HG02571 (cell line): ENCODE measurements at regions not wholly inside any gene's neighbourhood (a gene's known extent, or its start where the extent isn't known, plus 50 kb on each side); places are given as distances from the start of the nearest gene placed in this dataset.
A peak's percentile ranks its signal among the peaks of the same experiment; 100 is the strongest.

Experiments used
- ATAC-seq: cut with Tn5 transposase; IDR thresholded peaks from one replicate; pipeline ENCODE4 v1.9.1; 2021; ENCODE audit warnings: mild to moderate bottlenecking, moderate library complexity; ENCODE audit not compliant: unreplicated experiment

- no peak for ATAC-seq
Measured at GRCh38 chr5:82772281-82772680, 304.9 kb downstream of the TMEM167A start.

DNA sequence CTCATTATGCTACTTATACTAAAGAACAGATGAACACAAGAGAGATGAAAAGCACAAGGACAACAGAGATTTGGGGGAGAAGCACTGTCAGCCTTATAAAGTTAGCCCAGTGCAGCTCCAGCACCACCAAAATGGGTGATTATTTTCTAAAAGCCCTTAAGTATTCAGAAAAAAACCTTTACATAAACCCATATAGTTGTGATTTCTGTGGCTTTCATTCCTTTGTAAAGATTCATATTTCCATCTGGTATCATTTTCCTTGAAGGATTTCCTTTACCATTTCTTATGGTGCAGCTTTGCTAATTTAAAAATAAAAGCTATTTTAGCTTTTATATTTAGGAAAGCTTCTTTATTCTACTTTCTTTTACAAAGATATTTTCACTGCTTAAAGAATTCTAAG is 311.0 kb downstream of the TMEM167A start:
- no peak for ATAC-seq

DNA sequence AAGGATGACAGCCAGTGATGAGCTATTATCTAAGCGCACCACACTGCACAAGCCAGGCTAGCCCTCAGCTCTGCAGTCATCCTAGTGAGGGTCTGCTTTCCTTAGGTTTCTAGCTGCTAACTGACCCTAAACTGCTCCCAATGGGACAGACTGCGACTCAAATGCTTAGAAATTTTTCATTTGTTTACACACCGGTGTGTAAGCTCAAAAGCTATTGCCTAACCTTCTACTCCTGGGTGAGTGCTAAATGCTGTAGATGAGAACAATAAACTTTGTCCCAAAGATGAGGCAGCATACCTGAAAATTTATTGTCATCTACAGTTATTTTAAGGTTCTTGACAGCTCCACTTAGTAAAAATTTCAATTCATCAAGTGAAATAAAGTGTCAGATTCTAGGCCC is 311.4 kb downstream of the TMEM167A start:
- no peak for ATAC-seq

DNA sequence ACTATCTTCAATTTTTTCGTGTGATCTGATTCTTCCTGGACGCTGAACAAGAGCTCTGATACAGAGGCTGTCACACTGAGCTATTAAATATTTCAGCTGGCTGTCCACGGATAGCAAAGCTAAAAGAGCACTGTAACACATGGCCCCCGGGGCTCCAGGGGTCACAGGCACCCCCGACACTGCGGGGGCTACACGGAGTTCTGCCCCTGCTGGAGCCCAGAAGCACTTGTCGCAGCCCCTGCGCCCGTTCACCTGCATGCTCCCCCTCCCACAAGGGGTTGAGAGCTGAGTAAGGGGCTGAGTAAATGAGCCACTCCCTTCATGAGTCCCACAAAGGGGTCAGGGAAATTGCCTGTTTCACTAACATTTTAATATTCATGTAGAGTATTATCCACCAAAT is 316.3 kb downstream of the TMEM167A start:
- no peak for ATAC-seq

- no peak for ATAC-seq
Measured at GRCh38 chr5:82758881-82759280, 318.3 kb downstream of the TMEM167A start.

- peak; percentile 91 for ATAC-seq
Measured at GRCh38 chr5:82754759-82755158, 322.4 kb downstream of the TMEM167A start.

- no peak for ATAC-seq
Measured at GRCh38 chr5:82754036-82754746, 323.0 kb downstream of the TMEM167A start.

GRCh38 chr5:82753374-82753773 is 323.8 kb downstream of the TMEM167A start:
- ATAC-seq, result no peak

GRCh38 chr5:82749461-82749820 is 327.8 kb downstream of the TMEM167A start:
- no peak for ATAC-seq

- no peak for ATAC-seq
Measured at GRCh38 chr5:82748688-82749460, 328.3 kb downstream of the TMEM167A start.

DNA sequence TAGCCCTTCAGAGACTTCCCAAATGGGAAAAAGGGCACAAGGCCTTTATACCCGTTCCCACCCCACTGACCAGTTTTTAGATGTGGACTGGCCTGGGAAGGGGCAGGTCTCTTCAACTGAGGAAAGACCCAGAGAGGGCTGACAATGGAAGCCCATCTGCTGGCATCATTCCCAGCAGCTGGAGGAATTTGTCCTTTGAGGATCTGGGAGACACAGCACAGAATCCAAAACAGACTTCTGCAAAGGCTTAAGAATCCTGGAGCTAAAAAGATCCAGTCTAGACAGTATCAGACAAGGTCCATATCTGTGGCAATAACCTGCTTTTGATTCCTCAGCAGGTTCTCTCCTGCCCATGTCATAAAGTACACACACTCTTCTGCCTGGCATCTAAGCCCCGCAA is 329.2 kb downstream of the TMEM167A start:
- no peak for ATAC-seq

DNA sequence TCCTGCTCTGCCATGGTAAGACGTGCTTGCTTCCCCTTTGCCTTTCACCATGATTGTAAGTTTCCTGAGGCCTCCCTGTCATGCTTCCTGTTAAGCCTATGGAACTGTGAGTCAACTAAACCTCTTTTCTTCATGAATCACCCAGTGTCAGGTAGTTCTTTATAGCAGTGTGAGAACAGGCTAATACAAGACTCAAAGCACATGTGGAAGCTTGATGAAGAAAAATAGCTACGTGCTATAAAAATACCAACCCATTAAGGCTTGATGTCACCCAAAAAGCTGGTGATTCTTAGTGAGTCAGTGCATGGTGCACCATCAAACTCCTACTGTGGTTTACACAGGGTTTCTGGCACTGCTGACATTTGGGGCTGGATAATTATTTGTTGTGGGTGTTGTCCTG is 332.2 kb downstream of the TMEM167A start:
- no peak for ATAC-seq

DNA sequence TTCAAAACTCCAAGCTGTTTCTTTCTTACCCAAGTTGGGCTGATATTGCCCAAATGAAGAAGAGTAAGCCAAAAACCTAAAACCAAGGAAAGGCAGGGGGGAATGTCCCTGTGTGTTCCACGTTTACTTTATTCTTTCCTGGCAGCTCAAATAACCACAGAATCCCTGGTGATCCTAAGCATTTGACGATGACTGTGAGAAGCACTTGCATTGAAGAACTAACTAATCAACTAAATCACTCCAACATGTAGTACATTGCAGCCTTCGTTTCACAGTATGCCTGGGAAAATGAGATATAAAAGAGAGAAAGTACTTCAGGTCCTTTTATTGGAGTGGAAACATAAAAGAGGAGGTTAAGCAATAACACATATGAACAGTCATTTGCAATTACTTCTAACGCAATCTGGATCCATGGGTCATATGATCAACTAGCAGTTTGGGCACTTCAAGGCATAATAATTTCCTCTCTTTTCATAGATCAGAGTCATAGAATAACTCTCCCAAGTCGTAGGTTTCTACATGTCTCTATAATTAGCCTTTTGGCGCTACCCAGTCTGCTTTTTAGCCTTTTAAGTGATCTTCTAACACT is 338.4 kb downstream of the TMEM167A start:
- no peak for ATAC-seq

DNA sequence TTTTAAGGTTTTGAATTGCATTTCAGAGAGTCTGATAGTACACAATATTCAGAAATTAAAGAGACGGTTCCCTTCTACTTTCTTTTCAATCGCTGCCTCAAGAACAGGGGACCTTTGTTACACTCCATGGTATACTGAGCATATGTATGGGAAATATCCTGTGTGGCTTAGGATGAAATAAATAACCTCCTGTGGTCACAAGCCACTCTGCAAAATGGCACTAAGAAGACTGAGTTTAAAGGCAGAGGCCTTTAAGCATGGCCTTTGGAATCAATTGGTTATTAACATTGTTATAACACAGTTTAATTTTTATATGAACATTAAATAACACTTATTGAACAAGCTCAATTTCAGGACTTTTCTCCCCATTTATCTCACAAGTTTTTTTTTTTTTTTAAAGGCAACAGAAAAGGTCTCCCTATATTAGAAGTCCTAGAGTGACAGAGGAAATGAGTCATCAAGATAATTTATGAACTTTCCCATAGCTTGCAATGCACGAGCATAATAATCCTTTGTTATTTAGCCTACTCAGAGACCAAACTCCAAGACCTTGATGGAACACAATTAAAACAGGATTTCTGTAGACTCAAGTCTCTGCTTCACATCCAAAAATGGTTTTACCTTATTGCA is 341.9 kb downstream of the TMEM167A start:
- ATAC-seq, result no peak

- no peak for ATAC-seq
Measured at GRCh38 chr5:82734347-82734746, 342.8 kb downstream of the TMEM167A start.

GRCh38 chr5:82730913-82731312 is 346.3 kb downstream of the TMEM167A start:
- no peak for ATAC-seq

- no peak for ATAC-seq
Measured at GRCh38 chr5:82728926-82729702, 348.1 kb downstream of the TMEM167A start.

DNA sequence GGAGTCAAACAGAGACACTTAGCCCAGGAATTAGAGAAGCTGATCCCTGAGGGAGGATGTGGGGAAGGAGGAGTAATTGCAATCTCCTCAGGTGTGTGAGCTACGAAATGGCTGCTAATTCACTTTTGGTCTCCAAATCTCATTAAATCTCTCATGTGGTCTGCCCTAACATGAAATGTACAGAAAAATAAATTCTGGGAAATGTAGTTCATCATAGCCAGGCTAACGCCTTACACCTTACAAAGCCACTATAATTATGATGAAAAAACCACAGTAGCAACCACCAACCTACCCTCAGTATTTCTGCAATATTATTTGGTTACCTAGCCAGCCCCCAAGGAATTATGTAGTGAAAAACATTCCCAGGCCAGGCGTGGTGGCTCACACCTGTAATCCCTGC is 354.0 kb downstream of the TMEM167A start:
- ATAC-seq, result no peak

GRCh38 chr5:82721087-82721410 is 356.1 kb downstream of the TMEM167A start:
- ATAC-seq, result no peak

DNA sequence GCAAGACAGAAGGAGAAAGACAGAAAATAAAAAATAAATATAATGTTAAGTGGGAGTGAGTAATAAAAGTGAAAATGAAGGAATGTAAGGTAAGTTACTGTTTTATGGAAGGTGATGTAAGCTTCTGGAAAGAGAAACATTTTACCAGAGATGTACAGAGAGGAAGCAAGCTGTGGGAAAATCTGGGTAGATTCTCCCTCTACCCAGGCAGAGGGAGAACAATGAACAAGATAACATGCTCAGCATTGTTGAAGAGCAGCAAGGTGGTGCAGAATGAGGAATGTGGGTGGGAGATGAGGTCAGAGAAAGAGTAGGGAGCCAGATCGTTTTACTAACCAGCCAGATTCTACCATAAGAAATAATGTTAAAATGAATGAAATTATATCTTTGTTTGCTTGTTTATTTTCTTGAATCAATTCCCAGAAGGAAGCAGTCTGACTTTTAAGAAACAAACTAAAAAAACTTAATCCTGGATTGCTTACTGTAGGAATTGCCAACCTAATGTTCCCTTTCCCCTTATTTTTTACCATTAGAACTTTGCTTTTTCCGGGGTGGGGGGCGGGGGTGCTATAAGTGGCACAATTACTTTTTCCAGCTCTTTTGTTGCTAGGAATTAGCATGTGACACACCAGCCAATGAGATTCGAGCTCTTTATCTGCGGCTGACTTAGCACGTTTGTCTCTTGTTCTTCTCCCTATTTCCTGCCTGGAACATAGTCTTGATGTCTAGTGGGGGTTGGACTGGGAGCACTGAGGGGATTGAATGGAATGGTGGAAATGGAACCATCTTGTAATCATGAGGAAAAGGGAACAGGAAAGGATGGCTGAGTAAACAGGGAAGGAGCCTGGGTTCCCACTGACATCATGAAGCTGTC is 356.7 kb downstream of the TMEM167A start:
- no peak for ATAC-seq
